ENCODE measurements at regions not wholly inside any gene's neighbourhood (a gene's known extent, or its start where the extent isn't known, plus 50 kb on each side); places are given as distances from the start of the nearest gene placed in this dataset.

DNA sequence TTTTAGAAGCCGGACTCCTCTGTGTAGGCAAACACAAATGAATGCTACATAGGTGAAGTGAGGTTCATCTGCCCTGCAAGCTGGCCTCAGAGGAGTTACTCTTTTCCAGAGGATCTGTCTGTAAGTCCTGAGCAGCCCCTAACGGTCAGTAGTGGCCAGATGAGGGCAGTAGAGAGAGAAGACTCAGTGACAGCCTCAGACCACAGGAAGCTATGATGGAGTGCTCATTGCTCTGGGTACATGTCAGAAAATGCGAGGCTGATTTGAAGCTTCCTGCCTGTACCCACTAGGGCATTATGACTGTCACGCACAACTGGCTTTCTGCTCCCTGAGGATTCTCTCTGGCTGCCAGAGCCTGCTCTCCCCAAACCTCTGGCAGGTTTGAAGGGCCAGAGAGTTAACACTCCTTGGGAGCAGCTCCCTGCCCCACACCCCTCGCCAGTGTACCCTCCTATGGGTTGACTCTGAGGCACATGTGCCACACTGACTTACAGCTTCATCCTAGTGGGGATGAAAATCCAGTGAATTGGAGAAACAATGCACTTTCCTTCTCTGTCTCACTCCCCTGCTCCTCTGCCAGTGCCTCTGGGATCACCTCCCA is 141.5 kb downstream of the GABRG2 start:
- no peak overlapping the region for H3K27ac Mint-ChIP-seq
- H3K4me3 Mint-ChIP-seq: no peak overlapping the region
- no peaks in the 10 kb centered on the region for H3K27me3 Mint-ChIP-seq (ENCODE audit: low read depth)
- no peaks in the 10 kb centered on the region for H3K9me3 Mint-ChIP-seq (ENCODE audit: insufficient read depth)
- POLR2A ChIA-PET: no interaction called here
- CTCF ChIA-PET: no interaction called here
- H3K36me3 Mint-ChIP-seq (ENCODE audit: low read depth): no peaks in the 10 kb centered on the region
- DNase-seq (peak; percentile 22), ATAC-seq (peak; percentile 47)
- no peaks in the 10 kb centered on the region for H3K4me1 Mint-ChIP-seq (ENCODE audit: low read depth)

DNA sequence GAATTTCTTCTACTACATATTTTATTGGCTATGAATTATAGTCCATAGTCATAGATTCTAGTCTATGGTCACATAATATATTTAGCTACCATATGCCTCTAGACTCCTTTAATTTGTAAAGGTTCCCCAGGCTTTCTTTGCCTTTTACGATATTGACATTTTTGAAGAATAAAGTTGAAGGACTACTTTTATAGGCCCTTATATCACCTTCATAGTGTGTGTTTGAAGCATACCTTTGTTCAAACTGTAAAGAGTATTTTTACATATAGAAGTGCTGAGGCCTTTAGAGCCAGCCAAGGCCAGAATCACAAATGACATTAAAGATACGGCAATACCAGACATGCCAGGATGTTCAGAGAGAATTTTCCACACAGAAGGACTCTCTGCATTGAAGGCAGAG is 147.0 kb downstream of the GABRG2 start:
- Mint-ChIP-seq H3K27me3 (ENCODE audit: low read depth) (no peaks in the 10 kb centered on the region), H3K27ac (no peak overlapping the region), H3K9me3 (ENCODE audit: insufficient read depth) (no peaks in the 10 kb centered on the region), H3K4me1 (ENCODE audit: low read depth) (no peaks in the 10 kb centered on the region), H3K36me3 (ENCODE audit: low read depth) (no peaks in the 10 kb centered on the region), H3K4me3 (no peak overlapping the region)
- CTCF ChIA-PET: no interaction called here
- DNase-seq: no peak
- no peak for ATAC-seq
- POLR2A ChIA-PET: no interaction called here

DNA sequence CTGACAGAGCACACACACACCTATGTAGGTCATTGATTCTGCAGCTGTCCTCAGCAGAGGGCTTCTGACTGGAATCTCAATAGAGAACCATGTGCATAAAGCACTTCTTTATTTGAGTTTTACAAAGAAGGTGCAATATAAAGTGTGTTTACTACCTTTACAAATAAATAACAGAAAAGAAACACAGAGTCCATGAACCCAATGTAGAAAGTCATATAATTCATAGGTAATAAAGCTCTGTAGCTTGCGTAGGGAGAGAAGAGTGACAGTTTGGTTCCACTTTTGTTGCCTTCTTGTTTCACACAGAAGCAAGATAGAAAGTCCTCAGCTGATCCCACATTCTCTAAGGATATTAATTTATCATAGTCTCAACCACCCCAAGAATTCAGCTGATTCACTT is 149.5 kb downstream of the GABRG2 start:
- Mint-ChIP-seq H3K27me3 (ENCODE audit: low read depth) (no peaks in the 10 kb centered on the region), H3K9me3 (ENCODE audit: insufficient read depth) (no peaks in the 10 kb centered on the region), H3K27ac (no peak overlapping the region), H3K4me3 (no peak overlapping the region), H3K4me1 (ENCODE audit: low read depth) (no peaks in the 10 kb centered on the region), H3K36me3 (ENCODE audit: low read depth) (no peaks in the 10 kb centered on the region)
- no peak for ATAC-seq
- no peak for DNase-seq
- ChIA-PET POLR2A (no interaction called here), CTCF (no interaction called here)

DNA sequence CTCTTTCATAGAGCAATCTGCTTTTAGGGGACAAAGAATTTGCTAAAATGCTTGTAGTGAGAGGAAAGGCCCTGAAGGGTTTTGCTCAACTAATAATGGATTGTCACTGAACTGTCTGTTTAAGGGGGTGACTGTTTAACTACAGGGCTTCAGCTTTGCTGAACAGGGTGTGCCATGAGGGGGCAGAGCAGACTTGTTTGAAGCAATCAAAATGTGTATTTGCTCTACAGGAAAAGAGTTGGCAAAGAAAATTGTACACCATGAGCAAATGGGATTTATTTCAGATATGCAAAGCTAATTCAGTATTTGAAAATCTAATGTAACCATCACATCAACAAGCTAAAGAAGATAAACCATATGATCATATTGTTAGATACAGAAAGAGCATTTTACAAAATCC is 154.3 kb downstream of the GABRG2 start:
- DNase-seq (no peak), ATAC-seq (no peak)
- Mint-ChIP-seq H3K9me3 (ENCODE audit: insufficient read depth) (no peaks in the 10 kb centered on the region), H3K4me3 (no peak overlapping the region), H3K36me3 (ENCODE audit: low read depth) (no peaks in the 10 kb centered on the region), H3K27ac (no peak overlapping the region), H3K27me3 (ENCODE audit: low read depth) (no peaks in the 10 kb centered on the region), H3K4me1 (ENCODE audit: low read depth) (no peaks in the 10 kb centered on the region)
- ChIA-PET CTCF (no interaction called here), POLR2A (no interaction called here)

DNA sequence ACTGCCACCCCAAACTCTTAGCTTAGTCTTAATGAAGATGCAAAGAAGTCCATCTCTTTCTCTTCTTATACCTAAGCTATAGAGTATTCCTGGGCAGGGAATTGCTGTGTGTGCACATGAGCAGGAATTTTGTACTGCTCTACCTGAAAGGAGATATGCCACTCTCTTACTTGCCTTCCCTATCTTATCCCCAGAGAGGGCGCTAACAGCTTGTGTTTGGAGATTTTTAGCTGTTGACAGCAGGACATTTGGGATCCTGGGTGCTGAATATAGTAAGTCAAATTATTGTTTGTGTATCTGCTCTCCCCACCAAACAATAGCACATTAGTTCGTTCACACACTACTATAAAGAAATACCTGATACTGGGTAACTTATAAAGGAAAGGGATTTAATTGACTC is 159.5 kb downstream of the GABRG2 start:
- Mint-ChIP-seq H3K36me3 (ENCODE audit: low read depth) (no peaks in the 10 kb centered on the region), H3K4me1 (ENCODE audit: low read depth) (no peaks in the 10 kb centered on the region), H3K27ac (no peak overlapping the region), H3K9me3 (ENCODE audit: insufficient read depth) (peaks cover 1% of the 10 kb centered on the region), H3K4me3 (no peak overlapping the region), H3K27me3 (ENCODE audit: low read depth) (no peaks in the 10 kb centered on the region)
- DNase-seq (no peak), ATAC-seq (no peak)
- CTCF ChIA-PET: no interaction called here
- POLR2A ChIA-PET: no interaction called here

DNA sequence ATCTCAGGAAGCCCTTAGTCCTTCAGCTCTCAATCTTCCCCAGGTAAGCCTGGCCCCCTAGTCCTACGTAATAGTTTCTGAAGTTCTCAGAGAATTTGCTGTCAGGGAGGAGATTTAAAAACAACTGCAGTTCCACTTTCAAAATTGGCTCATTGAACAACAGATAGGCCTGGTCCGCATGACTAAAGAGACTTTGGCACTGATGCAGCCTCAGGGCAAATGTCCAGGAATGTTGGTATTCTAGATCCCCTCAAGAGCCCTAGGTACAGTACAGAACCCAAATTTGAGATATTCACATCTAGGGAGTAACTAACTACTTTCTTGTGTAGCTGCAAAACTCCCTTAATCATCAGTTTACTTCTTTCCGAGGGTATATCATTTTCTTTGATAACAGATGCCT is 162.8 kb downstream of the GABRG2 start:
- no peak for ATAC-seq
- no peak overlapping the region for H3K4me3 Mint-ChIP-seq
- no peaks in the 10 kb centered on the region for H3K36me3 Mint-ChIP-seq (ENCODE audit: low read depth)
- ChIA-PET CTCF (no interaction called here), POLR2A (no interaction called here)
- no peaks in the 10 kb centered on the region for H3K4me1 Mint-ChIP-seq (ENCODE audit: low read depth)
- DNase-seq: no peak
- peaks cover 5% of the 10 kb centered on the region for H3K9me3 Mint-ChIP-seq (ENCODE audit: insufficient read depth)
- no peak overlapping the region for H3K27ac Mint-ChIP-seq
- H3K27me3 Mint-ChIP-seq (ENCODE audit: low read depth): no peaks in the 10 kb centered on the region

DNA sequence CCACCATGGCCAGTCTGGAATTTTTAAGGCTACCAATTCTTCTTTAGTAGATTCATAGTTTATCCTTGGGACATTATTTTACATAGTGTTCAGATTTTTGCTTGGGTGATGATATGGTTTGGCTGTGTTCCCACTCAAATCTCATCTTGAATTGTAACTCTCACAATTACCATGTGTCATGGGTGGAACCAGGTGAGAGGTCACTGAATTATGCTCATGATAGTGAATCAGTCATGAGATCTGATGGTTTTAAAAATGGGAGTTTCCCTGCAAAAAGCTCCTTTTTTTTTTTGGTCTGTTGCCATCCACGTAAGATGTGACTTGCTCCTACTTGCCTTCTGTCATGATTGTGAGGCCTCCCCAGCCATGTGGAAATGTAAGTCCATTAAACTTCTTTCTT is 163.9 kb downstream of the GABRG2 start:
- Mint-ChIP-seq H3K27me3 (ENCODE audit: low read depth) (no peaks in the 10 kb centered on the region), H3K27ac (no peak overlapping the region), H3K36me3 (ENCODE audit: low read depth) (no peaks in the 10 kb centered on the region), H3K4me1 (ENCODE audit: low read depth) (no peaks in the 10 kb centered on the region), H3K9me3 (ENCODE audit: insufficient read depth) (peaks cover 5% of the 10 kb centered on the region), H3K4me3 (no peak overlapping the region)
- ChIA-PET POLR2A (no interaction called here), CTCF (no interaction called here)
- DNase-seq (no peak), ATAC-seq (no peak)

DNA sequence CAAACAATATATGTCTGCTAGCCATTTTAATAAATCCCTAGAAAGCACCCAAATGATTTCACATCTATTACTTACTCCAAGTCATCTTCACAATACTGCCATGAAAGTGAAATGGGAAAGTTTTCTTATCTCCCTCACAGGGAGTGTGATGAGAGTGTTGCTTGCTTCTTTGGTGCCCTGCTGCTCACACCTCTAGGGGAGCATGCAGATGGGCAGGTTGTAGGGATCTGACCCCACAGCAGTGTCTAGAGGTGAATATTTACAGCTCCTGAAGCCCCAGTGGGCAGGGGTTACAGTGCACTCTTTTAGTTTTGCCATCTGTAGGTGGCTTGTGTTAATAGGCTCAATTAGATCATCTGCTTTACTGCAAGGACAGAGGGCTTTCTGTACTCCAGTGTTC is 173.2 kb downstream of the GABRG2 start:
- DNase-seq (no peak), ATAC-seq (no peak)
- Mint-ChIP-seq H3K9me3 (ENCODE audit: insufficient read depth) (no peaks in the 10 kb centered on the region), H3K27me3 (ENCODE audit: low read depth) (no peaks in the 10 kb centered on the region), H3K4me3 (no peak overlapping the region), H3K36me3 (ENCODE audit: low read depth) (no peaks in the 10 kb centered on the region), H3K4me1 (ENCODE audit: low read depth) (no peaks in the 10 kb centered on the region), H3K27ac (no peak overlapping the region)
- ChIA-PET POLR2A (no interaction called here), CTCF (no interaction called here)

DNA sequence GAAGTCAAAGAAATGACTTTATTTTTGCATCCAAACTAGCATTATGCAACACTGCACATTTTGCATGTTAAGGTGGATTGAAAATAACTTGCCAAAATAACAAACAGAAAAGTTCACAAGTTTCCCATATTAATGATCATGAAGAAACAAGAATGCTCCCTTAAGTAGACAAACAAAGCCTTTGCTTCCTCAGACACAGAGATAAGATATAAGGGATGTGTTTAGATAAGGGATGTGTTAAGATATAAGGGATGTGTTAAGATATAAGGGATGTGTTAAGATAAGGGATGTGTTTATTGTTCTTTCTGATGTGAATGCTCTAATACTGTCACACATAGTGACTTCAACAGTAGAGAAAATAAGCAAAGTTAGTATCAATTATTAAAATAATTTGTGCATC is 174.8 kb downstream of the GABRG2 start:
- CTCF ChIA-PET: no interaction called here
- no peaks in the 10 kb centered on the region for H3K27me3 Mint-ChIP-seq (ENCODE audit: low read depth)
- ATAC-seq (no peak), DNase-seq (no peak)
- no peaks in the 10 kb centered on the region for H3K36me3 Mint-ChIP-seq (ENCODE audit: low read depth)
- no peak overlapping the region for H3K27ac Mint-ChIP-seq
- no peaks in the 10 kb centered on the region for H3K4me1 Mint-ChIP-seq (ENCODE audit: low read depth)
- H3K9me3 Mint-ChIP-seq (ENCODE audit: insufficient read depth): no peaks in the 10 kb centered on the region
- POLR2A ChIA-PET: no interaction called here
- H3K4me3 Mint-ChIP-seq: no peak overlapping the region

DNA sequence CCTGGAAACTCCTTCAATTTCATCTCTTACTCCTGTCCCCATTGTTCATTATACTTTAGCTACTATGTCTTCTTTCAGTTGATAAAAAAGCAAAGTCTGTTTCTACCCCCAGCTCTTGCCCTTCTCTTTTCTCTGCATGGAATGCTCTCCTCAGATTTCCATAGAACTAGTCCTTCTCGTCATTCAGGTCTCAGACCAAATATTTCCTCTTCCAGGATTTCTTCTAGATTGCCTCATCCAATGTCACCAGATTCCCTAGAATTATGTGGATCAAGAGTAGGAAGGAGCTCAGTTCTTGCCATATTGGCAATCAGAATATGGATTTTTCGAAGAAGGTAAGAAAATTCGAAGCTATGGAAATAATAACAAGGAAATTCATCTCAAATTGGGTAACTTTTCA is 176.1 kb downstream of the GABRG2 start:
- H3K4me1 Mint-ChIP-seq (ENCODE audit: low read depth): no peaks in the 10 kb centered on the region
- DNase-seq: no peak
- no peaks in the 10 kb centered on the region for H3K27me3 Mint-ChIP-seq (ENCODE audit: low read depth)
- CTCF ChIA-PET: no interaction called here
- POLR2A ChIA-PET: no interaction called here
- H3K9me3 Mint-ChIP-seq (ENCODE audit: insufficient read depth): no peaks in the 10 kb centered on the region
- no peak for ATAC-seq
- H3K4me3 Mint-ChIP-seq: no peak overlapping the region
- H3K27ac Mint-ChIP-seq: no peak overlapping the region
- no peaks in the 10 kb centered on the region for H3K36me3 Mint-ChIP-seq (ENCODE audit: low read depth)

DNA sequence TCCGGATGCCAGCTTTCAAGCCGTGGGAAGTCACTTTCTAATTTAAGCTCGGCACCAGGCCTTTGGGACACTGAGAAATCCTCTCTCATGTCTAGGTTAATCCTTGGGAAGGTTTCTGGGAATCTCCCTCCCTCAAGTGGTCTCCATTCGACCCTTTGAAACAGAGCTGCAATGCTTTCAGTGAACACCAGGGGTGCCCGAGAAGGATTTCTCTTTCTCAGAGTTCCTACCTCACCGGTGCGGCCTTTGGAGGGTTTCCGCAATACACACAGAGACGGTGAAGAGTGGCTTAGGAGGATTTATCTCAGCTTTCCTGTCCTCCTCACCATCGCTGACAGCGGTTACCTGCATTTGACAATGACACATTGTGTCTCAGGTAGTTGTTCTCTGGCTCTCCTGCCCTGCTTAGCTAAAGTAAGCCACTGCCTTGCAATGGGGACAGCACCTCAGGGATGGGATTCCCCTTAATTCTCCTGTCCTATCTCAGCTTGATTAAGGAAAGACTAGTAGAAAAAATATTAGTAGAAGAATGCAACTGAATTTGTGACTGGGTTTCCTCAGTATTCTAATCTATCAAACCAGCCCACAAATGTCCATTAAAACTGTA is 180.6 kb downstream of the GABRG2 start:
- H3K27ac Mint-ChIP-seq: no peak overlapping the region
- no peaks in the 10 kb centered on the region for H3K27me3 Mint-ChIP-seq (ENCODE audit: low read depth)
- H3K4me3 Mint-ChIP-seq: no peak overlapping the region
- ChIA-PET CTCF (no interaction called here), POLR2A (no interaction called here)
- ATAC-seq: no peak
- H3K9me3 Mint-ChIP-seq (ENCODE audit: insufficient read depth): no peaks in the 10 kb centered on the region
- DNase-seq: no peak
- no peaks in the 10 kb centered on the region for H3K36me3 Mint-ChIP-seq (ENCODE audit: low read depth)
- no peaks in the 10 kb centered on the region for H3K4me1 Mint-ChIP-seq (ENCODE audit: low read depth)

DNA sequence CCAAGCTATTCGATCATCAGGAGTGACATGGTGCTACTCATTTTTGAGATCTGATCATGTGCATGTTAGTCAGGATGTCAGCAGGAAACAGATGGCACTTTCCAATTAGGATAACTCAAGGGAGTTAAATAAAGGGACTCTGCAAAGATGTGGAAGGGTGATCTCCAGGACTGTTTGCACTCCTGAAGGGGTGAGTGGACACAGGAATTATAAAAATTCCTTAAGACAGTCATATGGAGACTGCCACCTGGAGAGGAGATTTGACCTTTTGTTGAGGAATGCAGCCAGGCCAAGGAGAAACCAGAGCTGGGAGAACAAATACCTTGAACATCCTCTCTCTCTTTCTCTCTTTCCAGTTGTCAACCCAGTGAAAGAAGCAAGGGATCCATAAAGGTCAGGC is 189.1 kb downstream of the GABRG2 start:
- POLR2A ChIA-PET: no interaction called here
- Mint-ChIP-seq H3K27ac (no peak overlapping the region), H3K36me3 (ENCODE audit: low read depth) (no peaks in the 10 kb centered on the region), H3K4me1 (ENCODE audit: low read depth) (no peaks in the 10 kb centered on the region), H3K9me3 (ENCODE audit: insufficient read depth) (peaks cover 4% of the 10 kb centered on the region), H3K27me3 (ENCODE audit: low read depth) (no peaks in the 10 kb centered on the region), H3K4me3 (no peak overlapping the region)
- CTCF ChIA-PET: no interaction called here
- no peak for ATAC-seq
- no peak for DNase-seq

DNA sequence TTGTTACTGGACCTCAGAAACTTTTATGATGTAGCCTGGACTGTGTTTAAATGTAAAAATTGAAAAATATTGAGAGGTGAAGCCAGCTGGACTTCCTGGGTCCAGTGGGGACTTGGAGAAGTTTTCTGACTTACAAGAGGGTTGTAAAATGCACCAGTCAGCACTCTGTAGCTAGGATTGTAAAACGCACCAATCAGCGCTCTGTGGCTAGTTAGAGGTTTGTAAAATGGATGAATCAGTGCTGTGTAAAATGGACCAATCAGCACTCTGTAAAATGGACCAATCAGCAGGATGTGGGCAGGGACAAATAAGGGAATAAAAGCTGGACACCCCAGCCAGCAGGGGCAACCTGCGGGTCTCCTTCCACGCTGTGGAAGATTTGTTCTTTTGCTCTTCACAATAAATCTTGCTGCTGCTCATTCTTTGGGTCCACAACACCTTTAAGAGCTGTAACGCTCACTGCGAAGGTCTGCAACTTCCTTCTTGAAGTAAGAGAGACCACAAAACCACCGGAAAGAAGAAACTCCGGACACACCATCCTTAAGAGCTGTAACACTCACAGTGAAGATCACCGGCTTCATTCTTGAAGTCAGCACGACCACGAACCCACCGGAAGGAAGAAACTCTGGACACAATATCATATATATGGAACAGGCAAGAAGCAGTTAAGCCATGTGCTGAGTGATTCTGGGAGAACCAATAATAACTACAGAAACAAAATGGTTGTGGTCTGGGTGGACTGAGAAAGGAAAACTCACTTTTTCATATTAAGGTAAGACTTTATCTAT is 201.3 kb downstream of the GABRG2 start:
- Mint-ChIP-seq H3K4me1 (ENCODE audit: low read depth) (peaks cover 3% of the 10 kb centered on the region), H3K9me3 (ENCODE audit: insufficient read depth) (no peaks in the 10 kb centered on the region), H3K36me3 (ENCODE audit: low read depth) (no peaks in the 10 kb centered on the region), H3K27me3 (ENCODE audit: low read depth) (no peaks in the 10 kb centered on the region), H3K4me3 (no peak overlapping the region), H3K27ac (no peak overlapping the region)
- POLR2A ChIA-PET: no interaction called here
- CTCF ChIA-PET: no interaction called here
- DNase-seq (peak; percentile 19), ATAC-seq (no peak)

Data from activated CD8-positive, alpha-beta T cell treated with anti-CD3 and anti-CD28 coated beads, Interleukin-2, amount 10 ng/mL, durations not matched to agents 7 days and 5 days (primary cell).